GM21423 (cell line): ENCODE measurements at regions not wholly inside any gene's neighbourhood (a gene's known extent, or its start where the extent isn't known, plus 50 kb on each side); places are given as distances from the start of the nearest gene placed in this dataset.
A peak's percentile ranks its signal among the peaks of the same experiment; 100 is the strongest.

Experiments used
- ATAC-seq: cut with Tn5 transposase; IDR thresholded peaks from one replicate; pipeline ENCODE4 v1.9.1; 2021; ENCODE audit warnings: mild to moderate bottlenecking, moderate library complexity; ENCODE audit not compliant: unreplicated experiment

DNA sequence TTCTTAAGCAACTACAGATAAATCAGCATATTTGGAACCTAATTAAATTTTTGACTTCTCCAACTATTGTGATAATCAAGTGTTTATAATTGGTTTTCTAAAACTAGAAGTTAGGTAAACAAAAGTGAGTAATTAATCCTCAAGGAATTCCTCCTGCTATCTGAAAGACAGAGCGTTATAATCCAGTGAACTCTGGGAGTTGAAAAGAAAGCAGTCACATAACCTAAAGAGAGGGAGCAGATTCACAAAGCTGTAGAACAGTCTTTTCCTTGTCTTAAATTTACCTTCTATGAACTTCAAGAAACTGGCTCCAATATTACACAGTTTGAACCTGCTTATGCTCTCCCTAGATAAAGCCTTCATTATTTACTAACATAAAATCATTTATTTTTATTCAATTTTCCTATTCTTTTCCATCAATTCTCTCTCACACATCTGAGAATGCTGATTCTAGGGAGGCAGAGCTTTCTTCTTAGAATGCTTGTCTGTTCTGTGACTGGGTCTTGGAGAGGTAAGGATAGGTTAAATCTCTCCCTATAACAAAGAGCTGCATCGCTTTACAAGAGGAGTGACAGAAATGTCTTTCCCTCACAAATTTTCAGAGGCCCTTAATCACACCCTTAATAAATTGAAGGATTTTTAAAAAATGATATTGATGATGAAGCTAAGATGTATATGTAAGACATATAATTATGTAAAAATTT, 132.8 kb downstream of the TUSC7 start:
- no peak for ATAC-seq

GRCh38 chr3:116848248-116848829, 138.8 kb downstream of the TUSC7 start:
- ATAC-seq, result no peak

- ATAC-seq, result no peak
These were observed 139.7 kb downstream of the TUSC7 start for GRCh38 chr3:116849261-116849688.

GRCh38 chr3:116852803-116853202, 143.2 kb downstream of the TUSC7 start:
- no peak for ATAC-seq

DNA sequence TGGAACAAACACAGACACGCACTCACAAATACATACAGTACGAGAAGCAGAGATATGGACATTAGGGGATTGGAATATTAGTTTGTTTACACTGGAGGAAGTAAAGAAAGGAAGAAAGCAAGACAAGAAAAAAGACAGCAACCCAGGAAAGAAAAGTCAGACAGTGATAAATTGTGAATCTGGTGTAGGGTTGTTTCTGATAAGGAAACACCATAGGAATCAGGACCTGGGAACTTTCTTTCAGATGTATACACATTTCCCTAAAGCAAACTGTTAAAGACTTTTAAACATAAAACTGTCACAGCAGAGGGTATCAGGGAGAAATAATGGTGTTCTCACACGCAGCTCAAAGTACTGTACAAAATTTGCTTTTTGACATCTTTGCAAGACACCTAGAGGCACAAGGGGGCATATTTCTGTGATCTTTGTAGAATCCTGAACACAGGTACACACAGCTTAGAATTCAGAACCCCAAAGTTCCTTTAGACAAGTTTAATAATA, 153.7 kb downstream of the TUSC7 start:
- ATAC-seq, result no peak

DNA sequence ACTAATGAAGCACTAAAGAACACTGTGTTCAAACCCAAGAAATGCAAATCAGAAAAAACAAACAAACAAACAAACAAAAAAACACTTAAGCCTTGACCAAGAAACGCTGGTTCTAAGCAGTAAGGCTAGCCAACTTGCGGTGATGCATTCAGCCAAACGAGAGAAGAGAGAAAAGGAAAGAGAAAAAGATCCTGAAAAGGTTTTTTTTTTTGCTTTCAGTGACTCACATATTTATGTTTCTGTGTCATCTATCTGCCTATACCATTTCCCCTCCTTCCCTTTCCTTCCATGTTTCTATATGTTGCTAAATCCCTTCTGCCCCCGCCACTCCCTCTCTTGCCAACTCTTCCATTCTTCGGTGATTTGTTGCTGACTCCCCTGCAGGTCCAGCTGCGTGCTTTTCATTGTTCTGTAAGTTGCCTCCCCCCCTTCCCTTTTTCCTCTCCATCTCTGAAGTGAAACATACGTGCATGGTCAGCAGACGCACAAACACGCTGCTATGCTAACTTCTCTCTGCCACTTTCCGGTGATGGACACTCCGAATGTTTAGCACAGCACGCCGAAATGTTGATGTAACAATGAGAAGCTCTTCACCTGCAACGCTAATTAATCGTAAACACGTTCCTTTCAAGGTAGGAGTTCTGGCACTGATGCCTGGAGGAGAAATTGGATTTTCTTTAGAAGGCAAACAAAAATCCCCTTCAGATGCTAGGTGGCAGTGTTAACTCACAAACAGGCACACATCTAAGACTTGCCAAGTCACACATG, 154.4 kb downstream of the TUSC7 start:
- peak; percentile 75 for ATAC-seq

DNA sequence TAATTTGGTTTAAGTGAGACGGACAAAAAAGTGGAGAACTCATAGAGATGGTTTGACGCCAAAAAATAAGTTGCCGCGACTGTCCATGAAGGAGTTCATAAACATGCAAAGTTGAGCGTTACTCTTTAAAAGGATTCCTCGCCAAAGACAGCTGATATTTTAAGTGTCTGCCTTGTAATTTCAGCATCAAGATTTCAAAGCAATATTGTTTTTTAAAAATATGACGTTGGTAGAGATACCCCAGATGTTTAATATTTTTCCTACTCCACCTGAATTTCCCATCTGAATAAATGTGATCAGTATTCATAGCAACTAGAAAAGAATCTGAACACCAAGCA, 155.0 kb downstream of the TUSC7 start:
- no peak for ATAC-seq

GRCh38 chr3:116870379-116870778, 160.8 kb downstream of the TUSC7 start:
- no peak for ATAC-seq

DNA sequence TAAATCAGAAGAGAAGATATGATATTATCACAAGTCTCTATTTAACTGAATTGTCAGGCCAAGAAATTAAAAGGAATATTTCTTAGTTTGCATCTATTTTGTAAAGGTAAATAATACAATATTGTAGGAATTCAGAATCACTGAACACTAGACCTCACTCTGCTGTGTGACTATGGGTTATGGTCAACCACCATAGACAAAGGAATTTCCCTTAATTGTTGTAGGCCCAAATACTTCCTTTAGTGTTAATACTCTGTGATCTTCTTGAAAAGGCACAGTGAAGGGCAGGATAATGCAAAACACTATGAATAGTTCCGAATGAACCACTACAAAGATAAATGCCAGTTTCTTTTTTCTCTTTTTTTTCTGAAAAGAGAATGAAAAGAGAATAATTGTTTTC, 162.3 kb downstream of the TUSC7 start:
- no peak for ATAC-seq

DNA sequence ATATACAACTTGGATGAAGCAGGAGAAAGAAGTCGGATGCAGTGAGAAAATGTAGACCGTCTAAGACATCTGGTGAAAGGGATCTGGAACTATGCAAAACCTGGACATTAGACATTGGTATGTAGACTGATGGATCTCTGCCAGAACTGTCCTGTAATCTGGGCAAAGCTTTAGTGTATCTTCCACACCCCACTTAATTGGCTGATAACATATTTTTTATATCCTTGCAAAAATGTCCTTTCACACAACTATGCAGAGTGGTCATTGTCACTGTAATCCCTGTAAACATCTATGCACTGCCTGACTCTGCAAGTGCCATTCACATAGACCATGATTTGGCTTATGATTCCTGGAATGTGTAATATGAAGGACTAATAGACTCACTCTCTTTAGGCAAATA, 163.1 kb downstream of the TUSC7 start:
- ATAC-seq, result no peak

- ATAC-seq, result no peak
These were observed 163.6 kb downstream of the TUSC7 start for GRCh38 chr3:116873142-116873541.

DNA sequence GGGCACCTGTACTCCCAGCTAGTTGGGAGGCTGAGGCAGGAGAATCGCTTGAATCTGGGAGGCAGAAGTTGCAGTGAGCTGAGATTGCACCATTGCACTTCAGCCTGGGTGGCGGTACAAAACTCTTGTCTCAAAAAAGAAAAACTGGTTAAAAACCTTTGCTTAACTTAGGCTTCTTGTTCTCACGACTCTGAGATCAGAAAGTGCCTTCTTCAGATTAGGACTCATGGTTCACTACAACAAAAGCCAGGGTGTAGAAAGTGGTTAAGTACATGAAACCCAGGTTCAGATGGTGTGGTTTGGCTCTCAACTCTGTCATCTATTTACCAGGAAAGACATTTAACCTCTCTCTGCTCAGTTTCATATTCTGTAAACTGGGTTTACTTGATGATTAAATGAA, 168.4 kb downstream of the TUSC7 start:
- ATAC-seq, result peak; percentile 99

DNA sequence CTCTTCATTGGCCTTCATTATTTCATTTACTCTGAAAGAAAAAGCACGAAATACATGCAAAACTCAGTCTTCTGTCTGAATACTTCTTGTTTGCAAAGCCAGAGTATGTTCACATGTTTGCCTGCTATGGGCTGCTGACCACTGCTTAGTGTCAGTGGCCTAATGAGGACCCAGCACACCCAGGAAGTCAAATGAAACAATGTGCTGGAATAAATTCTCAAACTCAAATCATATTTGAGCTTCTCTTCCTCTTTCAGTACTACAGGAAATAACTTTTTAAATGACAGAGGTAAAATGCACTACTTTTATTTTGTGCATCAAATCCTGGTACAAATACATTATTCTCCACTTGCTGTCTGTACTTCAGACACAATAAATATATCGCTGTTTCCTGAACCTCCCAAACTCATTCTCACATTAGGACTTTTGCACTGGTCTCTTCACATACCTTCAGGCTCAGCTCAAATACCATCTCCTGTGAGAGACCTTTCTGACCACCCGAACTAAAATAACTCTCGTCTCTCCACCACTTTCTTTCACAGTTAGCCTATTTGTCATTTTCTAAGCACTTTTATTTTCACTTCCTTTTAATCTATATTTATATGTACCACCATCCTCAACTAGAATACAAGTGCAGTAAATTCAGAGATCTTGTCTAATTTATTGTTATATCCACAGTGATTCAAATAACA, 176.8 kb downstream of the TUSC7 start:
- peak; percentile 91 for ATAC-seq

GRCh38 chr3:116896116-116896515, 186.5 kb downstream of the TUSC7 start:
- no peak for ATAC-seq

GRCh38 chr3:116897382-116897781, 187.8 kb downstream of the TUSC7 start:
- ATAC-seq, result no peak

DNA sequence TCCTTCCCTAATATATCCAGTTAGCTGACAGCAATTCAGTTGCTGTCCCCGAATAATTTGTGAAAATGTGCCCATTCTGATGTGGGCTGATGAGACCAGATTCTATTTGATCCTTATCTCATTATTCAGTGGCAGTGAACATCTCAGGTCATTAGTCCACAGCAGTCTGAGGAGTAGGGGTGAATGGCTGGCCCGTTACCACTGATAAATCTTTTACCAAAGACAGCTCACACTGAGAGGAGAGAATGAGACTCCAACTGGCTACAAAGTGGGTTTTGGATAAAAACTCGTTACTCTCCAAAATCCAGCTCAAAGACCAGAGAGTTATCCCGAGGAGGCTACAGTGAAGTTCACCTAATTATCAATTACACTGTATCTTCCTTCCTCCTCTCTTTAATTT, 189.7 kb downstream of the TUSC7 start:
- no peak for ATAC-seq

- ATAC-seq, result no peak
These were observed 195.8 kb downstream of the TUSC7 start for GRCh38 chr3:116905334-116905733.

- no peak for ATAC-seq
These were observed 196.2 kb downstream of the TUSC7 start for GRCh38 chr3:116905794-116906193.

DNA sequence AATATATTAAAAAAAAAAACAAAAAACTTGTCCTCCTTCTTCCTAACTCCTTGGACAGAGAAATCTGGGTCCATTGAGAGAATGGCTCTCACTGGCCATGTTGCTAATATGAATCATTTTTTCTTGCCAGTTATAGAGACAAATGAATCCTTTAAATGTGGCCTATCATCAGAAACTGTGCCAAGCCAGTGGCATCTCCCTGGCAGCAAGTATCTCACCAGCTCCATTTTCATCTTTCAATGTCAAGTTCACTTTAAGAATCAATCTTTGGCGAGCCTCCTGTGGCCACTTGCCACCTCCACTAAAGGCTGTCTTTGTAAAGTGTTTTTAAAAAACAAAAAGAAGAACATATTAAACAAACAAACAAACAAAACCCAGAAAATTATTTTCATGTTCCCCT, 202.5 kb downstream of the TUSC7 start:
- no peak for ATAC-seq

- no peak for ATAC-seq
These were observed 204.4 kb downstream of the TUSC7 start for GRCh38 chr3:116914004-116914403.

DNA sequence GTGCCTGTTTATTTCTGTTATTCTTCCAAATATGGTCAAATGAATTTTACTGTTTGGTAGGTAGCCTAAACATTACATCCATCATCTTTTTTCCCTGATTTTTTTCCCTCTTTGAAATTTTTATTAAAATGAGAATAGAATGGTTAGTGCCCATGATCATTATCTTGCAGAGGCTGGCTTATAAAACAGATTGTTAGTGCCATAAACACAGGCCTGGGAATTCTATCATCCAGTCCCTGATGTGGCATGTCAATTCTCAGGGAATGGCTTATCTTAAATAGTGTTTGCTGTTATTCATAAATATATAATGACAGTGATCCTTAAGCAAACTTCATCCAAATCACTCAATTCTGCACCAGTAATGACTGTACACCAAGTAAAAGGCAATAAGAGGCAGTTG, 207.3 kb downstream of the TUSC7 start:
- ATAC-seq, result no peak
